ENCODE measurements at regions not wholly inside any gene's neighbourhood (a gene's known extent, or its start where the extent isn't known, plus 50 kb on each side); places are given as distances from the start of the nearest gene placed in this dataset.

DNA sequence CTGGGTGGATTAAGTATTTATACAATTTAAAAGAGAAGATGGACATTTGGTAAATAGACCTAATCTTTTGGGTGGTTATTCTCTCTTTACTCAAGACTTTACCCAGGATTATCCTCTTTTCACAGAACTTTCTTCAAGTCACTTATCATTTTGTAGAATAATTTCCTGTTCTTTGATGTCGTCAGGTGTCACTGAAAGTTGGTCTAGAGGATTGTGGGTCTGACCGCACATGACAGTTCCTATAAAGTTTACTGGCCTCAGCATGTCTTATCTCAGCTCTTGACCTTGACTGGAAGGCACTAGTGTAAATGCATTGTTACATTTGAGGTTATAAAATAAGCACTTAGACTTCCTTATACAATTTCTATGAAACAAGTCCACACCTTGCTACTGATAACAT is 139.9 kb upstream of the SLC4A4 start:
- no peak overlapping the region for H3K27ac ChIP-seq (ENCODE audit: low read depth in 2 of 2, low read length in 1 of 2)

DNA sequence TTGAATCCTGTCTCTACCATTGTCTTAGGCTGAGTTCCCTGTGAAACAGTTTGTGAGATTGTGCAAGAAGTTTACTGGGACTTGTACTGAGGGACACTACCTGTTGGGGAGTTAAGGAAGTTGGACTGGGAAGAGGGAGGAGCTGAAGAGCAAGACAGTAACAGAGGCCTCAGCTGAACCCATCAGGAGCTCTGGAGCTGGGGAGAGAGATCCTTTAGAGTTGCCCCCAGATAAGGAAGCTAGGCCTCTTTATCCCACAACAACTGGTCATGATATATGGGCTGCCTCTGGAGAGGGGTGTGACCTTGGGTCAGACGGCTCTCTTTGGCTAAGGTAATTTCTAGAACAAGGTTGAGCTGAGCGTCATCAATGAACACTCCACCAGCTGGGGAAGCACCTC is 137.8 kb upstream of the SLC4A4 start:
- WGBS, 2 donors = 78 to 80% methylated on average over 2 of the region's 2 CpGs
- no peaks in the 10 kb centered on the region for H3K36me3 ChIP-seq (ENCODE audit: control insufficient read depth in 2 of 2, insufficient read depth in 2 of 2, low read length in 1 of 2)
- H3K9me3 ChIP-seq (ENCODE audit: control insufficient read depth in 2 of 2, insufficient read depth in 1 of 2, low read depth in 1 of 2, low read length in 1 of 2) = no peaks in the 10 kb centered on the region
- H3K27ac ChIP-seq (ENCODE audit: low read depth in 2 of 2, low read length in 1 of 2) = no peak overlapping the region
- H3K4me1 ChIP-seq (ENCODE audit: control insufficient read depth in 2 of 2, insufficient read depth in 2 of 2, low read length in 1 of 2) = no peaks in the 10 kb centered on the region
- H3K4me3 ChIP-seq (ENCODE audit: low read depth in 1 of 2, low read length in 2 of 2) = no peak overlapping the region
- no peaks in the 10 kb centered on the region for H3K27me3 ChIP-seq (ENCODE audit: control insufficient read depth in 1 of 2, insufficient read depth in 2 of 2, low read length in 2 of 2)

More for the DNA sequence above, 139.9 kb upstream of the SLC4A4 start:
- H3K9me3 ChIP-seq (ENCODE audit: control insufficient read depth in 2 of 2, insufficient read depth in 1 of 2, low read depth in 1 of 2, low read length in 1 of 2) = no peaks in the 10 kb centered on the region
- no peaks in the 10 kb centered on the region for H3K27me3 ChIP-seq (ENCODE audit: control insufficient read depth in 1 of 2, insufficient read depth in 2 of 2, low read length in 2 of 2)
- H3K36me3 ChIP-seq (ENCODE audit: control insufficient read depth in 2 of 2, insufficient read depth in 2 of 2, low read length in 1 of 2) = no peaks in the 10 kb centered on the region
- no peak overlapping the region for H3K4me3 ChIP-seq (ENCODE audit: low read depth in 1 of 2, low read length in 2 of 2)
- 48 to 66% methylated on average over 2 of the region's 2 CpGs for WGBS, 2 donors
- H3K4me1 ChIP-seq (ENCODE audit: control insufficient read depth in 2 of 2, insufficient read depth in 2 of 2, low read length in 1 of 2) = no peaks in the 10 kb centered on the region

DNA sequence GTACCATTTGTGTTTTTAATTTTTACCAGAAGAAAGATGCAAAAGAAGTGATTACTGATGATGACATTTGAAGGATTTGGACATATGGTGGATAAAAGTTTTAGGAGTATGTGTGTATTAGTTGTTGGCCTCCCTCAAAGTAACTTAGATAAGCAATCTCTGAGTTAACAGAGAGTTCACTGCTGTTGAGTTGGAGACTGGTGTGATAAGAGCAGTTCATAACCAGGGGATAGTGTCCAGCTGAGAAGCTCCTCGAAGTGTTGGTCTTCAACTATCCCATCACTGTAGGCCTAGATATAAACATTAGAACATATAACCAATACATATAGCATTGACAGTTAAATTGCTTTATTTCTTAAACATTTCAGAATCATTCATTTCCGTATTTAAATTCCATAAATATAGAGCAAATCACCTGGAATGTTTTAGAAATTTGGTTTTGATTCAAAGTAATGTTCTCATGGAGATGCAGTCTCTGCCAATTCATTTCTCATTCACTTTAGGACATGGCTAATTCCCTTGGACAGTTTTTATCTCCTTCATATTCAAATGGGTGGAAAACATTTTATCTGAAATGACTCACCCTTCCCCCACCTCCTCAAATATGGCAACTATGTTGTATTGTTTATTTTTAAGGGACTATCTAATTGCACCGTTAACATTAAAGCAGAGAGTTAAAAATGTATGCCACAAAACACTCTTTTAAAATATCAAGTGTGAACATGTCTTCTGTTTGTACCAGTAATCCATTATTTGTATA is 136.8 kb upstream of the SLC4A4 start:
- no peaks in the 10 kb centered on the region for H3K36me3 ChIP-seq (ENCODE audit: control insufficient read depth in 2 of 2, insufficient read depth in 2 of 2, low read length in 1 of 2)
- H3K27ac ChIP-seq (ENCODE audit: low read depth in 2 of 2, low read length in 1 of 2) = no peak overlapping the region
- H3K9me3 ChIP-seq (ENCODE audit: control insufficient read depth in 2 of 2, insufficient read depth in 1 of 2, low read depth in 1 of 2, low read length in 1 of 2) = no peaks in the 10 kb centered on the region
- 68 to 75% methylated on average over 3 of the region's 3 CpGs for WGBS, 2 donors
- H3K4me3 ChIP-seq (ENCODE audit: low read depth in 1 of 2, low read length in 2 of 2) = no peak overlapping the region
- no peaks in the 10 kb centered on the region for H3K4me1 ChIP-seq (ENCODE audit: control insufficient read depth in 2 of 2, insufficient read depth in 2 of 2, low read length in 1 of 2)
- no peaks in the 10 kb centered on the region for H3K27me3 ChIP-seq (ENCODE audit: control insufficient read depth in 1 of 2, insufficient read depth in 2 of 2, low read length in 2 of 2)

DNA sequence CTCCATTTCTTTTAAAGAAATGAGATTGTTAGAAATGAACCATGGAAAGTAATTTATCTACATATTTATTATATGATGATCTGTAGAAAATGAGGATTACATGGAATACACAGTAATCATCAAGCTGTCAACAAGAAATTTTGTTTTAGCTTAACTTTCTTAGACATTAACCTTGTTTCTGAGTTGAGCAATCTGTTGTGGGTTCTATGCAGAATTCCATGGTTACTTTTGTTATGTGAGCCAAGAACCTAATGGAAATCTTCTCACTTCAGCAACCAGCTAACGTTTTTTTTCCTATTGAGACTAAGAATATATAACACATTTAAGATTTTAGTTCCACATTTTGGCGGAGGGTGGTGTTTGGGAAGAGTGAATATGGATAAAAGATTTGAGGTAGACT is 136.1 kb upstream of the SLC4A4 start:
- H3K27ac ChIP-seq (ENCODE audit: low read depth in 2 of 2, low read length in 1 of 2) = no peak overlapping the region
- H3K9me3 ChIP-seq (ENCODE audit: control insufficient read depth in 2 of 2, insufficient read depth in 1 of 2, low read depth in 1 of 2, low read length in 1 of 2) = no peaks in the 10 kb centered on the region
- no peaks in the 10 kb centered on the region for H3K4me1 ChIP-seq (ENCODE audit: control insufficient read depth in 2 of 2, insufficient read depth in 2 of 2, low read length in 1 of 2)
- 52 to 55% methylated on average over 2 of the region's 2 CpGs for WGBS, 2 donors
- H3K4me3 ChIP-seq (ENCODE audit: low read depth in 1 of 2, low read length in 2 of 2) = no peak overlapping the region
- H3K36me3 ChIP-seq (ENCODE audit: control insufficient read depth in 2 of 2, insufficient read depth in 2 of 2, low read length in 1 of 2) = no peaks in the 10 kb centered on the region
- H3K27me3 ChIP-seq (ENCODE audit: control insufficient read depth in 1 of 2, insufficient read depth in 2 of 2, low read length in 2 of 2) = no peaks in the 10 kb centered on the region

DNA sequence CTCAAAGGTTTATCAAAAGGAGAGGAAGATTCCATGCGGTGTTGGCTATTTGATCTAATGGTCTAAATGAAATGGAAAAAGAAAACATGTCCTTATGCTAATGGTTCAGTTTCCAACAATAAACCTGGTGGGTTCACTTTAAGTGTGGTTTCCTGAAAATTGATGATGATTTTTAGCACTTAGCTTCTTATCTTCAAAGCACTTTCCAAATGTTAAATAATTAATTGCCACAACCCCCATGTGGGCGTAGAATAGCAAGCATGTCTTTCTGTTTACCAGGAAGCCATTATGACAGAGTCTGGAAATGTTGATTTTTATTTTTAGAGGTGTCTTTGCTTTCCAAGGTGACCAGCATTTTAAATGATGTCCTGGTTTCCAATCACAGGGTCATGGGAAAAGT is 134.8 kb upstream of the SLC4A4 start:
- Histone ChIP-seq H3K27ac (ENCODE audit: low read depth in 2 of 2, low read length in 1 of 2) (no peak overlapping the region), H3K36me3 (ENCODE audit: control insufficient read depth in 2 of 2, insufficient read depth in 2 of 2, low read length in 1 of 2) (no peaks in the 10 kb centered on the region), H3K4me1 (ENCODE audit: control insufficient read depth in 2 of 2, insufficient read depth in 2 of 2, low read length in 1 of 2) (no peaks in the 10 kb centered on the region), H3K9me3 (ENCODE audit: control insufficient read depth in 2 of 2, insufficient read depth in 1 of 2, low read depth in 1 of 2, low read length in 1 of 2) (no peaks in the 10 kb centered on the region), H3K4me3 (ENCODE audit: low read depth in 1 of 2, low read length in 2 of 2) (no peak overlapping the region), H3K27me3 (ENCODE audit: control insufficient read depth in 1 of 2, insufficient read depth in 2 of 2, low read length in 2 of 2) (no peaks in the 10 kb centered on the region)
- 83 to 90% methylated on average over 2 of the region's 2 CpGs for WGBS, 2 donors

DNA sequence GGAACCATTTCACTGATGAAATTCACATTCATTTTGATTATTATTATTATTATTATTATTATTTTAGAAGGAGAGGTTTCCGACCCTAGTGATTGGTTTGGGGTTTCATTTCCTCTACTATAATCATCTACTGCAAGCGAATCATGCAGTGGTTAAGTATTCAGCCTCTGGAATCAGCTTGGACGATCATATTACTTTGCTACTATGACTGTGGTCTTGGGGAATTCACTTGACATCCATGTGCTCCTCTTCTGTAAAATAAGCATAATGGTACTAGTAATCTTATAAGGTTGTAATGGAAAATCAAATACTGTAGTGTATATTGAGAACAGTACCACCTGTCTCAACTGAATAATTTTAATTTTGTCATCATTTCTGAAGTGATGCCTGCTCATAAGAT is 132.1 kb upstream of the SLC4A4 start:
- H3K9me3 ChIP-seq (ENCODE audit: control insufficient read depth in 2 of 2, insufficient read depth in 1 of 2, low read depth in 1 of 2, low read length in 1 of 2) = no peaks in the 10 kb centered on the region
- H3K4me1 ChIP-seq (ENCODE audit: control insufficient read depth in 2 of 2, insufficient read depth in 2 of 2, low read length in 1 of 2) = no peaks in the 10 kb centered on the region
- no peak overlapping the region for H3K4me3 ChIP-seq (ENCODE audit: low read depth in 1 of 2, low read length in 2 of 2)
- 89 to 90% methylated on average over 3 of the region's 3 CpGs for WGBS, 2 donors
- no peaks in the 10 kb centered on the region for H3K36me3 ChIP-seq (ENCODE audit: control insufficient read depth in 2 of 2, insufficient read depth in 2 of 2, low read length in 1 of 2)
- H3K27me3 ChIP-seq (ENCODE audit: control insufficient read depth in 1 of 2, insufficient read depth in 2 of 2, low read length in 2 of 2) = no peaks in the 10 kb centered on the region
- no peak overlapping the region for H3K27ac ChIP-seq (ENCODE audit: low read depth in 2 of 2, low read length in 1 of 2)

DNA sequence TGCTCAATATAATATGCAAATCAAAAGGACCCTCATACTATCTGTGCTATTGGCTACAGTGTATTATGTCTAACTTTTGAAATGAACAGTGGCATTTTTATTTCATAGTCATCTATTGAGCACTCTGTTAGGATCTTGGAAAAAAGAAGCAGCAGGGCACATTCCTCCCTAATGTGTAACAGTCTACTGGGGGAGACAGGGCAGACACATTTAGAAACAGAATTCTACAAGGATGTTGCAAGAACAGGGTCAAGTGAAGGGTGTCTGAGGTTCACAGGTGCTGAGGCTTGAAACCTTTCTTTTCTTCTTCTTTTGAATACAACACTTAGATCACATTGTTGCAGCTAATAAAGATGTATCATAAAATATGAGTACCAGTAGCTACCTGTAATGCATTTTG is 129.7 kb upstream of the SLC4A4 start:
- Histone ChIP-seq H3K4me1 (ENCODE audit: control insufficient read depth in 2 of 2, insufficient read depth in 2 of 2, low read length in 1 of 2) (no peaks in the 10 kb centered on the region), H3K27ac (ENCODE audit: low read depth in 2 of 2, low read length in 1 of 2) (no peak overlapping the region), H3K36me3 (ENCODE audit: control insufficient read depth in 2 of 2, insufficient read depth in 2 of 2, low read length in 1 of 2) (no peaks in the 10 kb centered on the region), H3K4me3 (ENCODE audit: low read depth in 1 of 2, low read length in 2 of 2) (no peak overlapping the region), H3K27me3 (ENCODE audit: control insufficient read depth in 1 of 2, insufficient read depth in 2 of 2, low read length in 2 of 2) (no peaks in the 10 kb centered on the region), H3K9me3 (ENCODE audit: control insufficient read depth in 2 of 2, insufficient read depth in 1 of 2, low read depth in 1 of 2, low read length in 1 of 2) (no peaks in the 10 kb centered on the region)

DNA sequence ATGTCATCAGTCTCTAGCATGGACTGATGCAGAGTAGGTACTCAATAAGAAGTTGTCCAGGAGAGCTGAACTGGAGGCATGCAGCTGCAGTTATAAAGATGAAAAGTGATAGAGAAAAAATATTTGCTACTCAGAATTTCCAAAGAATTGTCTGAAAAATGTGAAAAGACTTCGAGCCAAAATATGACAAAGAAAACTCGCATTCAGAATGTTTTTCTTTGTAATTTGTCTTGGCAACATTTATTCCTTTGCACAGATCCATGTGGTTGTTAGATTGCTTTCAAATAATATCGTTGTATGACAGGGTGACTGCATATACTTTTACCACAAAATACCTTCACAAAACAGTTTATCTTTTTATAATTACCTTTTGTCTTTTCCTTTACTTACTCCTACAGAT is 128.0 kb upstream of the SLC4A4 start:
- no peak overlapping the region for H3K27ac ChIP-seq (ENCODE audit: low read depth in 2 of 2, low read length in 1 of 2)
- H3K4me3 ChIP-seq (ENCODE audit: low read depth in 1 of 2, low read length in 2 of 2) = no peak overlapping the region
- H3K27me3 ChIP-seq (ENCODE audit: control insufficient read depth in 1 of 2, insufficient read depth in 2 of 2, low read length in 2 of 2) = no peaks in the 10 kb centered on the region
- H3K36me3 ChIP-seq (ENCODE audit: control insufficient read depth in 2 of 2, insufficient read depth in 2 of 2, low read length in 1 of 2) = no peaks in the 10 kb centered on the region
- WGBS, 2 donors = 28 to 36% methylated on average over 3 of the region's 3 CpGs
- H3K4me1 ChIP-seq (ENCODE audit: control insufficient read depth in 2 of 2, insufficient read depth in 2 of 2, low read length in 1 of 2) = no peaks in the 10 kb centered on the region
- H3K9me3 ChIP-seq (ENCODE audit: control insufficient read depth in 2 of 2, insufficient read depth in 1 of 2, low read depth in 1 of 2, low read length in 1 of 2) = no peaks in the 10 kb centered on the region

DNA sequence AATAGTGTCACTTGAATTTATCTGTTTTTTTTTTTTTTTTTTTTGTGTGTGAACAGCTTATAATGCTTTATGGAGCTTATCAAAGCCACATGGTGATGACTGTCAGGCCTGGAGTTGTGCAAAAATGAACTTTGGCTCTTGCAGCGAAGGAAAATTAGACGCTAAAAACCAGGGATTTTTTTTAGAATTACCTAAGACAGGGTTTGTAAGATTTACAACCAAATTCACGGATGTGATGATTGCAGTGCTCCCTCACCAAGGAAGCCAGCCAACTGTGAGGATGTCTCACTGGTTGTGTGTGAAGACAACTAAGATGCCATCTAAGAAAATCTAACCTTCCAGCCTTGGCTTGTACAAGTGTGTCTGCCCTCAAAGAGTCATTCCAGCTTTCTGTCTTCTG is 127.1 kb upstream of the SLC4A4 start:
- no peaks in the 10 kb centered on the region for H3K4me1 ChIP-seq (ENCODE audit: control insufficient read depth in 2 of 2, insufficient read depth in 2 of 2, low read length in 1 of 2)
- H3K27me3 ChIP-seq (ENCODE audit: control insufficient read depth in 1 of 2, insufficient read depth in 2 of 2, low read length in 2 of 2) = no peaks in the 10 kb centered on the region
- 62 to 82% methylated on average over 3 of the region's 3 CpGs for WGBS, 2 donors
- no peak overlapping the region for H3K4me3 ChIP-seq (ENCODE audit: low read depth in 1 of 2, low read length in 2 of 2)
- H3K9me3 ChIP-seq (ENCODE audit: control insufficient read depth in 2 of 2, insufficient read depth in 1 of 2, low read depth in 1 of 2, low read length in 1 of 2) = no peaks in the 10 kb centered on the region
- H3K36me3 ChIP-seq (ENCODE audit: control insufficient read depth in 2 of 2, insufficient read depth in 2 of 2, low read length in 1 of 2) = no peaks in the 10 kb centered on the region
- H3K27ac ChIP-seq (ENCODE audit: low read depth in 2 of 2, low read length in 1 of 2) = no peak overlapping the region

DNA sequence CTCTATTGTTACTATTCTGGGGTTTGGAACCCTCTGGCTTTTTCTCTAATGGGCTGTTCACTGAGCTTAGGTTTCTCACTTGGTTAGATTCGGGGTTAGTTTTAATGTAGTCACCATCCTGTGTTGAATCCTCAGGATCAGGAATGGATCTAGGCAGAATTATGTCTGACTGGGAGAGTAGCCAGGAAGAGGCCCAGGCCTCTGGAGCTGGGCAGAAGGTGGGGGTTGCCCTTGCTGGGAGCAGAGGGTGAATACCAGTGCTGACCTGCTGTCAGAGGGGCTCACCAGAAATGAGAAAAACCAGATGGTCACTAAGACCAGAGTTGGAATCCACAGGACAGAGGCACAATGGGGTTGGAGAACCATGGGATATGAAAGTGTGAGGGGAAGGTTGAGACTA is 126.6 kb upstream of the SLC4A4 start:
- H3K4me3 ChIP-seq (ENCODE audit: low read depth in 1 of 2, low read length in 2 of 2) = no peak overlapping the region
- H3K9me3 ChIP-seq (ENCODE audit: control insufficient read depth in 2 of 2, insufficient read depth in 1 of 2, low read depth in 1 of 2, low read length in 1 of 2) = no peaks in the 10 kb centered on the region
- 85 to 93% methylated on average over 1 of the region's 1 CpG for WGBS, 2 donors
- no peaks in the 10 kb centered on the region for H3K4me1 ChIP-seq (ENCODE audit: control insufficient read depth in 2 of 2, insufficient read depth in 2 of 2, low read length in 1 of 2)
- H3K27me3 ChIP-seq (ENCODE audit: control insufficient read depth in 1 of 2, insufficient read depth in 2 of 2, low read length in 2 of 2) = no peaks in the 10 kb centered on the region
- no peaks in the 10 kb centered on the region for H3K36me3 ChIP-seq (ENCODE audit: control insufficient read depth in 2 of 2, insufficient read depth in 2 of 2, low read length in 1 of 2)
- H3K27ac ChIP-seq (ENCODE audit: low read depth in 2 of 2, low read length in 1 of 2) = no peak overlapping the region
